H1 (cell line): ENCODE measurements at regions not wholly inside any gene's neighbourhood (a gene's known extent, or its start where the extent isn't known, plus 50 kb on each side); places are given as distances from the start of the nearest gene placed in this dataset.

Experiments used
- POLR2A ChIP-seq, 2 experiments: IDR thresholded peaks; 1 replicate in 1 of 2; 2 replicates in 1 of 2; pipeline ENCODE4 v1.6.1; 2011; ENCODE audit warnings: low read depth in 2 of 2, low read length in 2 of 2, mild to moderate bottlenecking in 2 of 2; ENCODE audit errors: control extremely low read depth in 1 of 2
- RAD21 ChIP-seq, 2 experiments: IDR thresholded peaks in 1 of 2; conservative IDR thresholded peaks in 1 of 2; 2 replicates each; pipeline ENCODE4 v1.6.1; 2011; ENCODE audit warnings: low read depth in 2 of 2, low read length in 2 of 2, improper control_type of control experiment in 1 of 2, inconsistent platforms in 1 of 2, mild to moderate bottlenecking in 1 of 2, moderate library complexity in 1 of 2
- SIN3A ChIP-seq, 2 experiments: IDR thresholded peaks in 1 of 2; conservative IDR thresholded peaks in 1 of 2; 2 replicates each; pipeline ENCODE4 v1.6.1; 2011 to 2012; ENCODE audit warnings: low read length in 2 of 2, improper control_type of control experiment in 1 of 2, low read depth in 1 of 2, mild to moderate bottlenecking in 1 of 2

- TF ChIP-seq RAD21 (IDR thresholded peaks at IDR 0.05 in 1 of 2, conservative IDR thresholded peaks at IDR 0.05 in 1 of 2; ENCODE audit: low read depth in 2 of 2, low read length in 2 of 2) (no peak), POLR2A (IDR thresholded peaks at IDR 0.05; ENCODE audit: control extremely low read depth in 1 of 2, low read depth in 2 of 2, low read length in 2 of 2) (no peak), SIN3A (conservative IDR thresholded peaks at IDR 0.05 in 1 of 2, IDR thresholded peaks at IDR 0.05 in 1 of 2; ENCODE audit: low read depth in 1 of 2, low read length in 2 of 2) (no peak)
Observed at GRCh38 chr7:21352540-21353387, 75.1 kb upstream of the SP4 start (continued).
